Gastroesophageal sphincter (tissue), 3 donors: ENCODE measurements at regions not wholly inside any gene's neighbourhood (a gene's known extent, or its start where the extent isn't known, plus 50 kb on each side); places are given as distances from the start of the nearest gene placed in this dataset.
"Not testable (repeated sequence)": the region's sequence is repeated elsewhere in the genome, so short reads cannot be mapped to it uniquely, and the experiment has no call there.

Experiments
- CTCF ChIP-seq, 4 experiments: fragments of 200-600 bp in 2 of 4; fragments of 450-650 bp in 2 of 4; sonication (generic) in 1 of 4; IDR thresholded peaks; one replicate each; pipeline ENCODE4 v1.5.1; 2017 to 2019; ENCODE audit warnings: antibody characterized with exemption in 4 of 4, mild to moderate bottlenecking in 2 of 4, moderate library complexity in 2 of 4
- EP300 ChIP-seq: sonication (generic); formaldehyde crosslinking; IDR thresholded peaks from one replicate; pipeline ENCODE4 v1.6.1; 2017; ENCODE audit warnings: antibody characterized with exemption, mild to moderate bottlenecking
- POLR2A ChIP-seq, 2 donors: fragments of 450-650 bp; IDR thresholded peaks; one replicate each; pipeline ENCODE4 v1.6.1; 2017; ENCODE audit warnings: antibody characterized with exemption in 2 of 2, mild to moderate bottlenecking in 2 of 2, moderate library complexity in 1 of 2
- POLR2AphosphoS5 ChIP-seq: sonication (generic); formaldehyde crosslinking; IDR thresholded peaks from one replicate; pipeline ENCODE4 v1.6.1; 2017; ENCODE audit warnings: antibody characterized with exemption

- not testable (repeated sequence) for TF ChIP-seq POLR2A (IDR thresholded peaks at IDR 0.05); POLR2AphosphoS5; CTCF (IDR thresholded peaks at IDR 0.05); EP300
Observed at GRCh38 chr5:68020461-68020969, 195.0 kb upstream of the PIK3R1 start.
